ENCODE measurements at regions not wholly inside any gene's neighbourhood (a gene's known extent, or its start where the extent isn't known, plus 50 kb on each side); places are given as distances from the start of the nearest gene placed in this dataset.

DNA sequence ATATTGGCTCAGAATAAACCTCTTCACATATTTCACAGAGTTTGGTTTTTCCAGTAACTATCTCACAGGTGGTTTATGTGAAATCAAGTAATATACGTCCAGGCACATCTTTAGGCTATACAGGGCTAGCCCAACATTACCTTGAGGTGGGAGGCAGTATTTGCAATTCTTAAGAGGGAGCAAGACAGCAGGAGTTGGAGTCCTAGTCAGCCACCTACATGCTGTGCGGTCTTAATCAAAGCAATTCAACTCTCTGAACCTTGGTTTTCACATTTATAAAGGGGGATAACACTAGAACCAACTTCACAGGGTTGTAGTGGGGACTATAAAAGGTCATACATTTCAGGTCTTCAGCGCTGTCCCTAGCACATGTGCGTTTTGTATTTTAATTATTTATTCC lies 73.5 kb upstream of the FICD start:
- intact Hi-C loops (cut with DNase I): no loop called here
- WGBS: 50% methylated on average over 4 of the region's 4 CpGs

DNA sequence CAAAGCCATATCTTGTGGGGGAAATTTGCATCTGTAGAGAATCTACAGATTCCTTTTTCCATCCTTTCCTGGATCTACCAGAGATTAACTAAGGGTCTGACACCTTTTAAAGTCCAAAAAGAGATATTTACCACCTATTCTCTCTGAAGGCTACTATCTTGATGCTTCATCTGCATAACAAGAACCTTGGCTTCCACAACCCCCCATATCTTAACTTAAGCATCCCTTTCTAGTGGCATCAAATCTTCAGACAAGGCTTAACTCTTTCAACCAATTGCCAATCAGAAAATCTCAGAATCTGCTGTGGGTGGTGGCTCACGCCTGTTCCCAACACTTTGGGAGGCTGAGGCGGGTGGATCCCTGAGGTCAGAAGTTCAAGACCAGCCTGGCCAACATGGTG lies 74.3 kb upstream of the FICD start:
- intact Hi-C loops (cut with DNase I): no loop called here
- Histone ChIP-seq H3K4me1 (no peaks in the 10 kb centered on the region), H3K9me3 (no peaks in the 10 kb centered on the region), H3K27ac (replicated peaks in 1 of 4) (no peak overlapping the region), H3K36me3 (no peaks in the 10 kb centered on the region), H3K4me3 (no peak overlapping the region), H3K27me3 (peaks cover 0 to 7% (median 0%) of the 10 kb centered on the region in 4 donors)
- 88% methylated on average over 2 of the region's 2 CpGs for WGBS
- no peak for TF ChIP-seq POLR2A (IDR thresholded peaks at IDR 0.05; ENCODE audit: low read depth)
- TF ChIP-seq POLR2AphosphoS5 (IDR thresholded peaks at IDR 0.05): no peak
- TF ChIP-seq, protein P1, sequence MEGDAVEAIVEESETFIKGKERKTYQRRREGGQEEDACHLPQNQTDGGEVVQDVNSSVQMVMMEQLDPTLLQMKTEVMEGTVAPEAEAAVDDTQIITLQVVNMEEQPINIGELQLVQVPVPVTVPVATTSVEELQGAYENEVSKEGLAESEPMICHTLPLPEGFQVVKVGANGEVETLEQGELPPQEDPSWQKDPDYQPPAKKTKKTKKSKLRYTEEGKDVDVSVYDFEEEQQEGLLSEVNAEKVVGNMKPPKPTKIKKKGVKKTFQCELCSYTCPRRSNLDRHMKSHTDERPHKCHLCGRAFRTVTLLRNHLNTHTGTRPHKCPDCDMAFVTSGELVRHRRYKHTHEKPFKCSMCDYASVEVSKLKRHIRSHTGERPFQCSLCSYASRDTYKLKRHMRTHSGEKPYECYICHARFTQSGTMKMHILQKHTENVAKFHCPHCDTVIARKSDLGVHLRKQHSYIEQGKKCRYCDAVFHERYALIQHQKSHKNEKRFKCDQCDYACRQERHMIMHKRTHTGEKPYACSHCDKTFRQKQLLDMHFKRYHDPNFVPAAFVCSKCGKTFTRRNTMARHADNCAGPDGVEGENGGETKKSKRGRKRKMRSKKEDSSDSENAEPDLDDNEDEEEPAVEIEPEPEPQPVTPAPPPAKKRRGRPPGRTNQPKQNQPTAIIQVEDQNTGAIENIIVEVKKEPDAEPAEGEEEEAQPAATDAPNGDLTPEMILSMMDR (IDR thresholded peaks at IDR 0.05): no peak
- no peak for TF ChIP-seq EP300 (IDR thresholded peaks at IDR 0.05)
- no peak for DNase-seq (ENCODE audit: extremely low spot score)

More for the DNA sequence above, 73.5 kb upstream of the FICD start:
- TF ChIP-seq, protein P1 (IDR thresholded peaks at IDR 0.05): no peak
- TF ChIP-seq EP300 (IDR thresholded peaks at IDR 0.05): no peak
- no peak for TF ChIP-seq POLR2A (IDR thresholded peaks at IDR 0.05; ENCODE audit: low read depth)
- Histone ChIP-seq H3K4me3 (no peak overlapping the region), H3K27me3 (peaks cover 0 to 12% (median 0%) of the 10 kb centered on the region in 4 donors), H3K9me3 (no peaks in the 10 kb centered on the region), H3K36me3 (no peaks in the 10 kb centered on the region), H3K27ac (replicated peaks in 1 of 4) (no peak overlapping the region), H3K4me1 (peaks cover 0 to 4% (median 0%) of the 10 kb centered on the region in 4 donors)
- DNase-seq (ENCODE audit: extremely low spot score): no peak

DNA sequence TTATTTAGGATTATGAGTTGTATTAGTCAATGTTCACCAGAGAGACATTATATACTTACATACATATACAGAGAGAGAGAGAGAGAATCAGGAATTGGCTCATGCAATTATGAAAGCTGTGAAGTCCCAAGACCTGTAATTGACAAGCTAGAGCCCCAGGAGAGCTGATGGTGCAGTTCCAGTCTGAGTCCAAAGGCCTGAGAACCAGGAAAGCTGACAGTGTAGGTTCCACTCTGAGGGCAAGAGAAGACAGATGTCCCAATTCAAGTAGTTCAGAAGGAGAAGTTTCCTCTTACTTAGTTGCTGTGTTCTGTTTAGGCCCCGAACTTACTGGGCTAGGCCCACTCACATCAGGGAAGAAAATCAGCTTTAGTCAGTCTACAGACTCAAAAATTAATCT lies 76.4 kb upstream of the FICD start:
- no peaks in the 10 kb centered on the region for H3K9me3 ChIP-seq
- no peak for DNase-seq (ENCODE audit: extremely low spot score)
- intact Hi-C loops (cut with DNase I): no loop called here
- TF ChIP-seq EP300 (IDR thresholded peaks at IDR 0.05): no peak
- TF ChIP-seq, protein P1 (IDR thresholded peaks at IDR 0.05): no peak
- no peak for TF ChIP-seq POLR2A (IDR thresholded peaks at IDR 0.05; ENCODE audit: low read depth)
- TF ChIP-seq POLR2AphosphoS5 (IDR thresholded peaks at IDR 0.05): no peak
- H3K27ac ChIP-seq (replicated peaks in 1 of 4): no peak overlapping the region
- 86% methylated on average over 1 of the region's 1 CpG for WGBS
- H3K27me3 ChIP-seq: peaks cover 0 to 7% (median 0%) of the 10 kb centered on the region in 4 donors
- no peaks in the 10 kb centered on the region for H3K36me3 ChIP-seq
- H3K4me3 ChIP-seq: no peak overlapping the region
- H3K4me1 ChIP-seq: no peaks in the 10 kb centered on the region

DNA sequence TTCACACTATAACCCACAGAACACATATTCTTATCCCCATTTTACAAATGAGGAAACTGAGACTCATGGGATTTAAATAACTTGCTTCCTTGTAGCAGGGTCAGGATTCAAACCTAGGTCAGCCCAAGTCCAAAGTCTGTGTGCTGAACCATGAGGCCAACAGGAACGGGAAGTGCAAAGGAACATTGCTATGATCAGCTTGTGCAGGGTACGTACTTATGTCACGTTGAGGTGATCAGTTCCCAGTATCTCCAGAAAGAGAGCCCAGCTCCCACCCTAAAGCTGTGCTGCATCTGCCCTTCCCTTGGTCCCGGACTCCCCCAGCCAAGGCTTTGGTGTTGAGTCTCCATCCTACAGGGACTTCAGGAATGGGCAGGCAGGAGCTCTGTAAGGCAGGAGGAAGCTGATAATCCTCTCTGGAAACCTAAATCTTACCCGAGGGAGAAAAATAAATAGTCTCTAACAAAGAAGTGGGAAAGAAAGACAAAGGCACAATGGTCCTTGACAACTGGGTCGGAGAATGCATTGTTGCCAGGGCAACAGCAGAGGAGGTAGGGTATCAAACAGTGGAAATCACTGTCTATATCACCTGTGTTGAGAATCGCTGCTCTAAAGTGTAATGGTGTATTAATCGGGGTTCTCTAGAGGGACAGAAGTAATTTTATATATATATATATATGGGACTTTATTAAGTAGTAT lies 82.5 kb upstream of the FICD start:
- Histone ChIP-seq H3K27me3 (peaks cover 0 to 1% (median 0%) of the 10 kb centered on the region in 4 donors), H3K4me1 (no peaks in the 10 kb centered on the region), H3K4me3 (no peak overlapping the region), H3K9me3 (no peaks in the 10 kb centered on the region), H3K36me3 (no peaks in the 10 kb centered on the region), H3K27ac (replicated peaks in 1 of 4) (no peak overlapping the region)
- DNase-seq (ENCODE audit: extremely low spot score): no peak
- intact Hi-C loops (cut with DNase I): no loop called here
- WGBS: 78% methylated on average over 8 of the region's 8 CpGs
- TF ChIP-seq POLR2AphosphoS5 (IDR thresholded peaks at IDR 0.05): no peak

DNA sequence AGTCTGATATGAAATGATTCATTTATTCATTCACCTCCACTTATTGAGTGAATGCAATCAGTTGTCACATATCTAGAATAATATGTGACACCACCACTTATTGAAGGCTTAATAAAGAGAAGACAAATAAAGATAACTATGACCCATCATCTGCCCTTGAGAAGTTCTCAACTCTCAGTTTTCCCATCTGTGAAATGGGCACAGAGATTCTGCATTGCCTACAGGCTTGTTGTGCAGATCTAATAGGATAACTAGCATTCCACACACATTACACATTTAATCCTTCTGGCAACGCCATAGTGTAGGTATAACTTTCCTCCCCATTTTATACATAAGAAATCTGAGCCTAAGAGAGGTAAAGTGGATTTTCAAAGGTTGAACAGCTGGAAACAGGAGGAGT lies 84.2 kb upstream of the FICD start:
- no peaks in the 10 kb centered on the region for H3K36me3 ChIP-seq
- intact Hi-C loops (cut with DNase I): no loop called here
- no peaks in the 10 kb centered on the region for H3K4me1 ChIP-seq
- peaks cover 0 to 10% (median 0%) of the 10 kb centered on the region in 4 donors for H3K27me3 ChIP-seq
- TF ChIP-seq, protein P1 (IDR thresholded peaks at IDR 0.05): no peak
- no peak for TF ChIP-seq POLR2AphosphoS5 (IDR thresholded peaks at IDR 0.05)
- DNase-seq (ENCODE audit: extremely low spot score): no peak
- H3K27ac ChIP-seq (replicated peaks in 1 of 4): no peak overlapping the region
- 50% methylated on average over 1 of the region's 1 CpG for WGBS
- no peak overlapping the region for H3K4me3 ChIP-seq
- no peaks in the 10 kb centered on the region for H3K9me3 ChIP-seq

Measured in esophagus muscularis mucosa (tissue), 4 donors.